Vagina (tissue), 2 donors: ENCODE measurements at regions not wholly inside any gene's neighbourhood (a gene's known extent, or its start where the extent isn't known, plus 50 kb on each side); places are given as distances from the start of the nearest gene placed in this dataset.

ENCODE experiments used
- DNase-seq, 2 donors: peaks; one replicate each; pipeline ENCODE4 v3.0.0-alpha.2; 2017; ENCODE audit errors: extremely low spot score in 2 of 2
- H3K27ac ChIP-seq: fragments of 200-600 bp; sonication (generic); one replicate; pipeline ENCODE4 v1.5.1; 2019
- H3K27me3 ChIP-seq: fragments of 200-600 bp; sonication (generic); one replicate; pipeline ENCODE4 v1.5.1; 2019
- H3K36me3 ChIP-seq, 2 donors: fragments of 200-600 bp; sonication (generic); one replicate each; pipeline ENCODE4 v1.5.1; 2017 to 2019
- H3K4me1 ChIP-seq: fragments of 200-600 bp; sonication (generic); one replicate; pipeline ENCODE4 v1.5.1; 2019
- H3K4me3 ChIP-seq, 2 donors: fragments of 200-600 bp; sonication (generic); 1 replicate in 1 of 2; 2 replicates in 1 of 2; pipeline ENCODE4 v1.5.1; 2016 to 2019
- H3K9me3 ChIP-seq: fragments of 200-600 bp; sonication (generic); one replicate; pipeline ENCODE4 v1.5.1; 2019
- POLR2A ChIP-seq, 2 donors: fragments of 450-650 bp; IDR thresholded peaks; one replicate each; pipeline ENCODE4 v1.6.1; 2017; ENCODE audit warnings: antibody characterized with exemption in 2 of 2, mild to moderate bottlenecking in 2 of 2, moderate library complexity in 2 of 2
- POLR2AphosphoS5 ChIP-seq, 2 donors: sonication (generic); formaldehyde crosslinking; IDR thresholded peaks; one replicate each; pipeline ENCODE4 v1.9.0; 2017; ENCODE audit warnings: antibody characterized with exemption in 2 of 2, mild to moderate bottlenecking in 2 of 2, low read depth in 1 of 2; ENCODE audit not compliant: insufficient read depth in 1 of 2
- intact Hi-C: fragments of 100-400 bp; cut with DNase I; formaldehyde crosslinking; loops from one replicate; pipeline ENCODE4 v1.15.1; 2023
- TF ChIP-seq, protein P1 (sequence below), 3 experiments: fragments of 450-650 bp in 2 of 3; fragments of 200-600 bp in 1 of 3; sonication (generic) in 1 of 3; IDR thresholded peaks; one replicate each; pipeline ENCODE4 v1.5.1; 2017 to 2019; ENCODE audit warnings: antibody characterized with exemption in 3 of 3, mild to moderate bottlenecking in 2 of 3, moderate library complexity in 2 of 3

DNA sequence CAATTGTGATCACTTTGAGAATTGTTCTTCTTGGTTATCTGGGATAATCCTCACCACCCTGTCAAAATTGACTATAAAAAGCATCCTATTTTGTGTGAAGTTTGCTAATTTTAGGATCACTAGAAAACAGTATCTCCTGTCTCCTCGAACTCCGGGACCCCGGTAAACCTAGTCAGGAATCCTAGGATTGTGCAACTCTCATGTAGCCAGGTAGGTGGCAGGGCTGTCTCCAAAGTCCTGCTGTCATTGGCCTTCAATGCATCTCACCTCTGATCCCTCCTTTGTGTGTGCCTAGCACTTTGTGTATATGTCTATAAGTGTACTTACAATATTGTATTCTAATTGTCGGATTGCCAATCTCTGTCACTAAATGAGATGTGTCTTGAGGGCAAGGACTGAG, 1564.8 kb downstream of the RPA4 start:
- TF ChIP-seq POLR2AphosphoS5 (IDR thresholded peaks at IDR 0.05; ENCODE audit: insufficient read depth in 1 of 2, low read depth in 1 of 2) (no peak), POLR2A (IDR thresholded peaks at IDR 0.05) (no peak)
- TF ChIP-seq, protein P1, sequence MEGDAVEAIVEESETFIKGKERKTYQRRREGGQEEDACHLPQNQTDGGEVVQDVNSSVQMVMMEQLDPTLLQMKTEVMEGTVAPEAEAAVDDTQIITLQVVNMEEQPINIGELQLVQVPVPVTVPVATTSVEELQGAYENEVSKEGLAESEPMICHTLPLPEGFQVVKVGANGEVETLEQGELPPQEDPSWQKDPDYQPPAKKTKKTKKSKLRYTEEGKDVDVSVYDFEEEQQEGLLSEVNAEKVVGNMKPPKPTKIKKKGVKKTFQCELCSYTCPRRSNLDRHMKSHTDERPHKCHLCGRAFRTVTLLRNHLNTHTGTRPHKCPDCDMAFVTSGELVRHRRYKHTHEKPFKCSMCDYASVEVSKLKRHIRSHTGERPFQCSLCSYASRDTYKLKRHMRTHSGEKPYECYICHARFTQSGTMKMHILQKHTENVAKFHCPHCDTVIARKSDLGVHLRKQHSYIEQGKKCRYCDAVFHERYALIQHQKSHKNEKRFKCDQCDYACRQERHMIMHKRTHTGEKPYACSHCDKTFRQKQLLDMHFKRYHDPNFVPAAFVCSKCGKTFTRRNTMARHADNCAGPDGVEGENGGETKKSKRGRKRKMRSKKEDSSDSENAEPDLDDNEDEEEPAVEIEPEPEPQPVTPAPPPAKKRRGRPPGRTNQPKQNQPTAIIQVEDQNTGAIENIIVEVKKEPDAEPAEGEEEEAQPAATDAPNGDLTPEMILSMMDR (IDR thresholded peaks at IDR 0.05), result no peak
- no peaks in the 10 kb centered on the region for H3K36me3 ChIP-seq
- intact Hi-C loops, result no loop called here
- no peaks in the 10 kb centered on the region for H3K4me1 ChIP-seq
- DNase-seq, result no peak
- no peaks in the 10 kb centered on the region for H3K27me3 ChIP-seq
- H3K27ac ChIP-seq, result no peak overlapping the region
- no peak overlapping the region for H3K4me3 ChIP-seq
- H3K9me3 ChIP-seq, result no peaks in the 10 kb centered on the region

DNA sequence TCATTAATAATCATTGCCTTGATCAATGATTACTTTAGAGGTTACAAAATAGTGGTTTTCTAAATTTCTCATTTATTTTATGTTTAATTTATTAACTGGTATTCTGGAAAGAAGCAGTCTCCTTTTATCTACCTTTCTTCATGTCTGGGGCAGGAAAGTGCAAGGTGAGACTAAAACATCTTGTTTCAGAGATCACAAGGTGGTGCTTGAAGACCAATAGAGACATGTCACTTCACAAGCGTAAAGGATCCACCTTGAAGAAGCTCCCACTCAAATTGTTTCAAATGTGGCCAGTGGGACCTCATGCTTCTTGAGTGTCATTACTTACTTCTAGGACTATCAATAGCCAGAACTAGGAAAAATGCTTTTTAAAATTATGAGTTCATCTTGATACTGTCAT, 1568.7 kb downstream of the RPA4 start:
- Histone ChIP-seq H3K4me3 (no peak overlapping the region), H3K27ac (no peak overlapping the region), H3K9me3 (no peaks in the 10 kb centered on the region), H3K27me3 (no peaks in the 10 kb centered on the region), H3K4me1 (no peaks in the 10 kb centered on the region), H3K36me3 (no peaks in the 10 kb centered on the region)
- TF ChIP-seq POLR2AphosphoS5 (IDR thresholded peaks at IDR 0.05; ENCODE audit: insufficient read depth in 1 of 2, low read depth in 1 of 2) (no peak), POLR2A (IDR thresholded peaks at IDR 0.05) (no peak)
- TF ChIP-seq, protein P1 (IDR thresholded peaks at IDR 0.05), result no peak
- DNase-seq, result no peak
- intact Hi-C loops, result no loop called here

DNA sequence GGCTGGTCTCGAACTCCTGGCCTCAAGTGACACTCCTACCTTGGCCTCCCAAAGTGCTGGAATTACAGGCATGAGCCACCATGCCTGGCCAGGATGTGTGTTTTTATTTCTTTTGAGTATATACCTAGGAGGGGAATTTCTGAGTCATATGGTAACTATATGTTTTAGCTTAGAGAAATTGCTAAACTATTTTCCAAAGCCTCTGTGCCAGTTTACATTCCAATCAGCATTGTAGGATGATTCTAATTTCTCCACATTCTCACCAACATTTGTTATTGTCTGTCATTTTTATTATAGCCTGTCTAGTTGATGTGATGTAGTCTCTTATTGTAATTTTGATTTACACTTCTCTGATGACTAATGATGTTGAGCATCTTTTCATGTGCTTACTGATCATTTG, 1576.0 kb downstream of the RPA4 start:
- Histone ChIP-seq H3K36me3 (no peaks in the 10 kb centered on the region), H3K9me3 (no peaks in the 10 kb centered on the region), H3K4me1 (no peaks in the 10 kb centered on the region), H3K27ac (no peak overlapping the region), H3K27me3 (no peaks in the 10 kb centered on the region), H3K4me3 (no peak overlapping the region)
- no peak for DNase-seq
- intact Hi-C loops, result no loop called here
- TF ChIP-seq, protein P1 (IDR thresholded peaks at IDR 0.05), result no peak
- no peak for TF ChIP-seq POLR2A (IDR thresholded peaks at IDR 0.05)
- no peak for TF ChIP-seq POLR2AphosphoS5 (IDR thresholded peaks at IDR 0.05; ENCODE audit: insufficient read depth in 1 of 2, low read depth in 1 of 2)

DNA sequence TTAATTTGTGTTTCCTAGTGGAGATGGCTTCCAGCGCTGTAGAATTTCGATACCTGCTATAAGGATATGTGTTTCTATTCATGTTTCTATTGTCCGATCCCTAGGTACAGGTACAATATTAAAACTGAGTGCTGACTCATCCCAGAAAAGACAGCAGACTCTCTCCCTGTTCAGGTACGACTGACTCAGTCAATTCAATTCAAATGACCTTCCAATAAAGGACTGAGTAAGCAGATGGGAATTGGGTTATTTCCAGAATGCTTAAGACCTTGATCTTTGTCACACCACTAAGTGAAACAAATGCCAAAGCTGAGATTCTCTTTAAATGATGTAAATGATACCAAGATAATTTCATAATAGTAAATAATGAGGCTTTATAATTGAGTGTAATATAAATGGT, 1596.9 kb downstream of the RPA4 start:
- H3K9me3 ChIP-seq, result no peaks in the 10 kb centered on the region
- intact Hi-C loops, result no loop called here
- no peak for TF ChIP-seq POLR2A (IDR thresholded peaks at IDR 0.05)
- TF ChIP-seq, protein P1 (IDR thresholded peaks at IDR 0.05), result no peak
- TF ChIP-seq POLR2AphosphoS5 (IDR thresholded peaks at IDR 0.05; ENCODE audit: insufficient read depth in 1 of 2, low read depth in 1 of 2), result no peak

DNA sequence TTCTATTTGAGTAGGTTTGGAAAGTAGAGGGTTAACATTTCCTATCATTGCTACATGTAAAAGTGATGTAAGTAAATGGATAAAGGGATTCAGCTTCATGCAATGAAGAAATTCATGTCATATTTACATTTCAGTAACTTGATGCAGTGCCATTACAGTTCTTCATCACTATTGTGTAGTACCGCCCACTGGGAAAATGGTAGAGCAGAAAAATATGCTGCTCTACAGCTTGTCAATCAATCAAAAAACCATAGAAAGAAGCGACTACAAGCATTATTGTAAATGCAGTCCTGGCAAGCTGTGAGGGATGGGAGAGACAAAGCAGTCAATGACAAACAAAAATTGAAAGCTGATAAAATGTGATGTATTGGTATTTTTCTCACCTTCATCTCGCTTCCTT, 1597.9 kb downstream of the RPA4 start:
- no peaks in the 10 kb centered on the region for H3K27me3 ChIP-seq

More for the DNA sequence above, 1596.9 kb downstream of the RPA4 start:
- Histone ChIP-seq H3K36me3 (no peaks in the 10 kb centered on the region), H3K4me3 (no peak overlapping the region), H3K27ac (no peak overlapping the region), H3K4me1 (no peaks in the 10 kb centered on the region), H3K27me3 (no peaks in the 10 kb centered on the region)
- no peak for DNase-seq

More for the DNA sequence above, 1597.9 kb downstream of the RPA4 start:
- no peaks in the 10 kb centered on the region for H3K9me3 ChIP-seq
- intact Hi-C loops, result no loop called here
- H3K4me1 ChIP-seq, result no peaks in the 10 kb centered on the region
- H3K4me3 ChIP-seq, result no peak overlapping the region
- no peak overlapping the region for H3K27ac ChIP-seq
- TF ChIP-seq POLR2AphosphoS5 (IDR thresholded peaks at IDR 0.05; ENCODE audit: insufficient read depth in 1 of 2, low read depth in 1 of 2), result no peak
- TF ChIP-seq, protein P1 (IDR thresholded peaks at IDR 0.05), result no peak
- no peak for TF ChIP-seq POLR2A (IDR thresholded peaks at IDR 0.05)
- H3K36me3 ChIP-seq, result no peaks in the 10 kb centered on the region
- DNase-seq, result no peak
